AG09319 (cell line): ENCODE measurements at regions not wholly inside any gene's neighbourhood (a gene's known extent, or its start where the extent isn't known, plus 50 kb on each side); places are given as distances from the start of the nearest gene placed in this dataset.

Source experiments
- DNase-seq: peaks from one replicate; pipeline ENCODE4 v3.0.0-alpha.2; 2010; ENCODE audit warnings: low read depth; ENCODE audit errors: extremely low read depth
- TF ChIP-seq, protein P1 (sequence below): IDR thresholded peaks from 2 replicates; pipeline ENCODE4 v1.5.1; 2011; ENCODE audit warnings: low read depth, mild to moderate bottlenecking, inconsistent platforms, low read length, moderate library complexity

DNA sequence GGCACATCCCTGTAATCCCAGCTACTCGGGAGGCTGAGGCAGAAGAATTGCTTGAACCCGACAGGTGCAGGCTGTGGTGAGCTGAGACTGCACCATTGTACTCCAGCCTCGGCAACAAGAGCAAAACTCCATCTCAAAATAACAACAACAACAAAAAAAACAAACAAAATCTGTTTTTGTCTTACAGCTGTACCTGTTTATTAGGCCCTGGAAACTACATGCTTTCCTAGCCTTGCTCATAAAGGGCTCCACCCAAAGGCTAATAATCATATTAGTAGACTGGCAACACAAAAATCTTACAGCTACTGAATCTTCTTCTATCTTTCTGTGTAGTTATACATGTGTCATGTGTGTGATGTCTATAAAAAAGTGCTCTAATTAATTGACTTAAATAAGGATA is 503.9 kb upstream of the EYS start:
- TF ChIP-seq, protein P1, sequence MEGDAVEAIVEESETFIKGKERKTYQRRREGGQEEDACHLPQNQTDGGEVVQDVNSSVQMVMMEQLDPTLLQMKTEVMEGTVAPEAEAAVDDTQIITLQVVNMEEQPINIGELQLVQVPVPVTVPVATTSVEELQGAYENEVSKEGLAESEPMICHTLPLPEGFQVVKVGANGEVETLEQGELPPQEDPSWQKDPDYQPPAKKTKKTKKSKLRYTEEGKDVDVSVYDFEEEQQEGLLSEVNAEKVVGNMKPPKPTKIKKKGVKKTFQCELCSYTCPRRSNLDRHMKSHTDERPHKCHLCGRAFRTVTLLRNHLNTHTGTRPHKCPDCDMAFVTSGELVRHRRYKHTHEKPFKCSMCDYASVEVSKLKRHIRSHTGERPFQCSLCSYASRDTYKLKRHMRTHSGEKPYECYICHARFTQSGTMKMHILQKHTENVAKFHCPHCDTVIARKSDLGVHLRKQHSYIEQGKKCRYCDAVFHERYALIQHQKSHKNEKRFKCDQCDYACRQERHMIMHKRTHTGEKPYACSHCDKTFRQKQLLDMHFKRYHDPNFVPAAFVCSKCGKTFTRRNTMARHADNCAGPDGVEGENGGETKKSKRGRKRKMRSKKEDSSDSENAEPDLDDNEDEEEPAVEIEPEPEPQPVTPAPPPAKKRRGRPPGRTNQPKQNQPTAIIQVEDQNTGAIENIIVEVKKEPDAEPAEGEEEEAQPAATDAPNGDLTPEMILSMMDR = no peak
- no peak for DNase-seq

DNA sequence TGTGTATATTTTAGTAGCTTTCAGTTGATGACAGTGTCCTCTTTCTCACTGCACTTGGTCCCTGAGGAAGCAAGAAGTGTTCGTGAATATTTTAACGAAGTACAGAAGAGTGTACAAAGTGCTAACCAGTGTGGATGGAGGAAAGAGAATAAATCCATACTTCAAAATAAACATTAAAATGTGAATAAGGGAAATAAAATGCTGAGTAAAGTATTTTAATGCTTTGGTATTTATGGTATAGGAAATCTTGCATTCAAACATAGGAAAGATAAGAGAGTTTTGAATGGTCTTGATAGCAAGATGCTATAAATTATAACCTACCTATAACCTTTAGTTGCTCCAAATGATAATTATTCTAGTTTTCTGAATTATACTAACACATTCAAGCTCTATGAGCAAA is 493.4 kb upstream of the EYS start:
- DNase-seq = no peak
- TF ChIP-seq, protein P1 = no peak

DNA sequence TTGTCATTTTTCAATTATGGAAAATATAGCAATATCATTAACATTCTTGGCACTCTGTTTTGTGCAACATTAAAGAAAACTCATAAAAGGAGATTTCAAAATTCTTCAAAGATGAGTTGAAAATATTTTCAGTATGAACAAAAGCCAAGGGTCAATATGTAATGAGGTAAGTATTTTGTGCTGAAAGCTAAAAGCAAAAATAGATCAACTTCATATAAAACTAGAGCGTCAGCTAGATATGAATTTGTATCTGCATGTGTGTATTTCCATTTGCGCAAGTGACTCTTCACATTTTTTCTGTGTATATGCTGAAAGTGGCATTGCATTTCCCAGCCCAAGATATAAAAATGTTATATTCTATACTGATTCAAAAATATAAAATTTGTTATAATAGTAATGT is 492.1 kb upstream of the EYS start:
- no peak for DNase-seq
- TF ChIP-seq, protein P1 = no peak

DNA sequence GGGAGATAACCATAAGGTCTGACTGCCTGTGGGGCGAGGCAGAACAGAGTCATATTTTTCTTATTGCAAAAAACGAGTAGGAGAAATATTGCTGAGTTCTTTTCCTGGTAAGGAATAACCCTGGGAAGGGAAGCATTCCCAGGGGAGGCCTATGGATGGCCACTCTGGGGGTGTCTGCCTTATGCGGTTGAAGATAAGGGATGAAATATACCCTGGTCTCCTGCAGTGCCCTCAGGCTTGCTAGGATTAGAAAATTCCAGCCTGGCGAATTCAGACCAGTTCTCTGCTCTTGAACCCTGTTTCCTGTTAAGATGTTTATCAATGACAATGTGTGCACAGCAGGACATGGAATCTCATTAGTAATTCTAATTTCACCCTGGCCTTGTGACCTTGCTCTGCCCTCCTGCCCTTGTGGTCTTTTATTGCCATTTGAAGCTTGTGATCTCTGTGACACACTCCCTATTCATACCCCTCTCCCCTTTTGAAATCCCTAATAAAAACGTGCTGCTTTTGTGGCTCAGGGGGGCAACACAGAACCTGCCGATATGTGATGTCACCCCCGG is 491.1 kb upstream of the EYS start:
- DNase-seq = no peak
- TF ChIP-seq, protein P1 = no peak

DNA sequence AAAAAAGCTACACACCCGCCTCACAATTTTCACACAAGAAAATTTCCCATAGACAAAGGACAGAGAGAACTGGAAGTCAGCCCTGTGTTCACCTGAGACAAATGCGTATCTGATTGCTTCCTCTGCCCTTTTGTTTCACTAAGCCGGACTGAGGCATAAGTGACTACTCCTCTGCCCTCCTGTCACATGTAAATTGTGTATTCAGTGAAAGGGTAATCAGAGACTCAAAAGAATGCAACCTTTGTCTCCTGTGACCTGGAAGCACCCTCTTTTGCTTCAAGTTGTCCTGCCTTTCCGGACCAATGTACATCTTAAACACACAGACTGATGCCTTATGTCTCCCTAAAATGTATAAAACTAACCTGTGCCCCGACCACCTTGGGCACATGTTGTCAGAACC is 483.8 kb upstream of the EYS start:
- DNase-seq = no peak
- TF ChIP-seq, protein P1 = no peak

DNA sequence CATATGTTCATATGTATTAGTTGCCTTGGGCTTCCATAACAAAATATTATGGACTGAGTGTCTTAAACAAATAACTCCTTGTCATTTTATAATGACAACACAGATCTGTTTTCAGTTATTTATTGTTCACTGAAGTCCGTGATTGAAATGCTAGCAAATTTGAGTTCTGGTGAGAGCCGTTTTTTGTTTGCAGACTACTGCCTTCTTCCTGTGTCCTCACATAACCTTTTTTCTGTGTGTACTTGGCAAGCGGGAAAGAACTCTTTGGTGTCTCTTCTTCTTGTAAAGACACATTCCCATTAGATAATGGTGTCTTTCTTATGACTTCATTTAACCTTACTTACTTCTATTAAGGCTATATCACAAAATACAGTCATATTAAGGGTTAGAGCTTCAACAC is 482.9 kb upstream of the EYS start:
- TF ChIP-seq, protein P1 = no peak
- no peak for DNase-seq

DNA sequence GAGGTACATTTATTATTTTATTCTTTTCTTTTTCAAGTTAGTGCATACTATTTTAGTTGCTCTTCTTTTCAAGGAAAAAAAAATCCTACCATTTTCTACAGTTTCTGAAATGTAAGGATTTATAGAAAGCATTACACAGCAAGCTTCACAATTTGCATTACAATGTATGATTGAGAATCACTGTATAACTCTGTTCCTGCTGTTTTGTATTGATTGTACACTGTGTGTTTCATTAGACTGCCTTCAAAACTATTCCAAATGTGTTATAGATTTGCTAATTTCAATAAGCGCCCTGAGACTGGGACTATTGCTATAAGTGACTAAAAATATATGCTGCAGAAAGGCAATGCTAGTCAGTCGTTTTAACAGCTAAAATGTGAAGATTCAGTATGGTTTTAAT is 479.7 kb upstream of the EYS start:
- no peak for DNase-seq
- TF ChIP-seq, protein P1 = no peak
